Neuronal stem cell (in vitro differentiated cells): ENCODE measurements at regions not wholly inside any gene's neighbourhood (a gene's known extent, or its start where the extent isn't known, plus 50 kb on each side); places are given as distances from the start of the nearest gene placed in this dataset.
"Not testable (repeated sequence)": the region's sequence is repeated elsewhere in the genome, so short reads cannot be mapped to it uniquely, and the experiment has no call there.

Experiments
- DNase-seq: peaks from one replicate; pipeline ENCODE4 v3.0.0-alpha.2; 2013; ENCODE audit warnings: low spot score
- H2AFZ ChIP-seq: one replicate; pipeline ENCODE4 v1.6.1; 2013; ENCODE audit warnings: mild to moderate bottlenecking, low read length, inconsistent platforms
- H2AK5ac ChIP-seq: 2 replicates; pipeline ENCODE4 v1.6.1; 2013; ENCODE audit warnings: low read depth, mild to moderate bottlenecking, inconsistent platforms, low read length, moderate library complexity, mixed read lengths
- H2BK120ac ChIP-seq: 2 replicates; pipeline ENCODE4 v1.6.1; 2013; ENCODE audit warnings: low read depth, mild to moderate bottlenecking, inconsistent platforms, low read length, moderate library complexity, mixed read lengths
- H2BK12ac ChIP-seq: one replicate; pipeline ENCODE4 v1.6.1; 2013; ENCODE audit warnings: low read length, inconsistent platforms
- H2BK15ac ChIP-seq: 2 replicates; pipeline ENCODE4 v1.6.1; 2013; ENCODE audit warnings: mild to moderate bottlenecking, low read length, inconsistent platforms, mixed read lengths
- H2BK5ac ChIP-seq: one replicate; pipeline ENCODE4 v1.6.1; 2013; ENCODE audit warnings: inconsistent platforms, mild to moderate bottlenecking, low read length, moderate library complexity
- H3K14ac ChIP-seq: one replicate; pipeline ENCODE4 v1.6.1; 2013; ENCODE audit warnings: low read length, inconsistent platforms
- H3K18ac ChIP-seq: 2 replicates; pipeline ENCODE4 v1.6.1; 2013; ENCODE audit warnings: low read length, inconsistent platforms
- H3K23ac ChIP-seq: 2 replicates; pipeline ENCODE4 v1.6.1; 2013; ENCODE audit warnings: low read depth, mild to moderate bottlenecking, mixed read lengths, low read length, inconsistent platforms; ENCODE audit not compliant: poor library complexity
- H3K27ac ChIP-seq: replicated peaks from 3 replicates; pipeline ENCODE4 v1.5.1; 2013; ENCODE audit warnings: low read length, inconsistent platforms
- H3K27me3 ChIP-seq, 3 experiments: 2 replicates each; pipeline ENCODE4 v1.6.1; 2013; ENCODE audit warnings: low read length in 3 of 3, mild to moderate bottlenecking in 2 of 3, inconsistent platforms in 1 of 3, low read depth in 1 of 3, mixed read lengths in 1 of 3, moderate library complexity in 1 of 3; ENCODE audit not compliant: control insufficient read depth in 3 of 3, insufficient read depth in 3 of 3
- H3K36me3 ChIP-seq, 2 donors: replicated peaks in 1 of 2; 2 replicates each; pipeline ENCODE4 v1.6.1; 2013; ENCODE audit warnings: low read length in 2 of 2; ENCODE audit not compliant: control insufficient read depth in 2 of 2, insufficient read depth in 2 of 2
- H3K4ac ChIP-seq: 2 replicates; pipeline ENCODE4 v1.6.1; 2013; ENCODE audit warnings: inconsistent platforms, mild to moderate bottlenecking, low read length, moderate library complexity
- H3K4me1 ChIP-seq, 2 donors: 1 replicate in 1 of 2; 2 replicates in 1 of 2; pipeline ENCODE4 v1.6.1; 2013; ENCODE audit warnings: low read length in 2 of 2, low read depth in 1 of 2; ENCODE audit not compliant: control insufficient read depth in 2 of 2, insufficient read depth in 1 of 2
- H3K4me2 ChIP-seq: one replicate; pipeline ENCODE4 v1.6.1; 2013; ENCODE audit warnings: mild to moderate bottlenecking, low read length, inconsistent platforms; ENCODE audit not compliant: insufficient read depth, poor library complexity, severe bottlenecking
- H3K4me3 ChIP-seq, 2 donors: 2 replicates each; pipeline ENCODE4 v1.5.1; 2013; ENCODE audit warnings: low read length in 2 of 2, mild to moderate bottlenecking in 2 of 2, inconsistent platforms in 1 of 2, moderate library complexity in 1 of 2
- H3K79me1 ChIP-seq: one replicate; pipeline ENCODE4 v1.6.1; 2013; ENCODE audit warnings: low read depth, mild to moderate bottlenecking, inconsistent platforms, low read length, moderate library complexity
- H3K9ac ChIP-seq: one replicate; pipeline ENCODE4 v1.6.1; 2013; ENCODE audit warnings: mild to moderate bottlenecking, low read depth, low read length, inconsistent platforms; ENCODE audit not compliant: poor library complexity
- H3K9me3 ChIP-seq, 2 donors: replicated peaks in 1 of 2; 2 replicates each; pipeline versions ENCODE3 to v1.6.1; 2013; ENCODE audit warnings: low read length in 2 of 2, mild to moderate bottlenecking in 2 of 2, inconsistent platforms in 1 of 2, low read depth in 1 of 2, mixed read lengths in 1 of 2, moderate library complexity in 1 of 2; ENCODE audit not compliant: control insufficient read depth in 2 of 2, insufficient read depth in 1 of 2
- H4K8ac ChIP-seq: one replicate; pipeline ENCODE4 v1.6.1; 2013; ENCODE audit warnings: low read depth, mild to moderate bottlenecking, inconsistent platforms, low read length, moderate library complexity
- H4K91ac ChIP-seq: one replicate; pipeline ENCODE4 v1.6.1; 2013; ENCODE audit warnings: low read length, low read depth, mild to moderate bottlenecking, inconsistent platforms; ENCODE audit not compliant: poor library complexity
- WGBS, 2 donors: extraction: QIAGEN DNeasy Blood & Tissue Kit; methylation state at CpG; one replicate each; pipeline ENCODE4 v1.1.7; 2013; ENCODE audit warnings: missing lambda C conversion rate in 2 of 2, mixed read lengths in 1 of 2; ENCODE audit not compliant: insufficient read length in 2 of 2, insufficient replicate concordance in 1 of 2; ENCODE audit errors: extremely low coverage in 2 of 2; 5-methylcytosine and 5-hydroxymethylcytosine counted together

GRCh38 chr5:158446761-158447160 is 587.8 kb upstream of the CLINT1 start:
- H2BK120ac ChIP-seq, H3K9ac ChIP-seq, H3K4me3 ChIP-seq, H2AK5ac ChIP-seq, H3K14ac ChIP-seq, DNase-seq, H3K4ac ChIP-seq, H4K91ac ChIP-seq, H3K79me1 ChIP-seq, H2AFZ ChIP-seq, H3K4me1 ChIP-seq, H2BK12ac ChIP-seq, H3K4me2 ChIP-seq, H3K27me3 ChIP-seq, H3K36me3 ChIP-seq, H2BK5ac ChIP-seq, H3K18ac ChIP-seq, H2BK15ac ChIP-seq, H3K23ac ChIP-seq, H4K8ac ChIP-seq, H3K27ac ChIP-seq, H3K9me3 ChIP-seq: not testable (repeated sequence)
- no CpG with 5 or more reads among the region's 6 CpGs for WGBS, 2 donors

- not testable (repeated sequence) for H4K8ac ChIP-seq, H3K18ac ChIP-seq, H2AK5ac ChIP-seq, H3K23ac ChIP-seq, H3K4ac ChIP-seq, H3K27ac ChIP-seq, H3K14ac ChIP-seq, H3K9me3 ChIP-seq, H3K4me1 ChIP-seq, H2BK15ac ChIP-seq, H3K27me3 ChIP-seq, H2BK120ac ChIP-seq, DNase-seq, H2AFZ ChIP-seq, H3K9ac ChIP-seq, H3K36me3 ChIP-seq, H2BK5ac ChIP-seq, H3K79me1 ChIP-seq, H4K91ac ChIP-seq, H3K4me2 ChIP-seq, H2BK12ac ChIP-seq, H3K4me3 ChIP-seq
- WGBS, 2 donors: no CpG with 5 or more reads among the region's 3 CpGs
Measured at GRCh38 chr5:158439204-158439603, 580.3 kb upstream of the CLINT1 start.

- no peak overlapping the region for H3K23ac ChIP-seq
- WGBS, 2 donors: no CpG with 5 or more reads among the region's 2 CpGs
Measured at GRCh38 chr5:158436271-158437065, 577.5 kb upstream of the CLINT1 start.

GRCh38 chr5:158435161-158435616 is 576.2 kb upstream of the CLINT1 start:
- Histone ChIP-seq H2BK5ac (no peak overlapping the region), H3K9ac (no peak overlapping the region), H3K23ac (no peak overlapping the region), H3K4me2 (no peak overlapping the region), H3K27ac (no peak overlapping the region), H2BK120ac (no peak overlapping the region), H2BK12ac (no peak overlapping the region), H2AFZ (no peak overlapping the region), H3K4ac (no peak overlapping the region), H3K18ac (no peak overlapping the region), H3K9me3 (no peaks in the 10 kb centered on the region), H3K4me3 (no peak overlapping the region), H3K36me3 (no peaks in the 10 kb centered on the region), H4K91ac (no peak overlapping the region), H3K4me1 (no peaks in the 10 kb centered on the region), H3K27me3 (no peaks in the 10 kb centered on the region), H3K14ac (no peak overlapping the region), H2BK15ac (no peak overlapping the region), H4K8ac (no peak overlapping the region), H3K79me1 (no peaks in the 10 kb centered on the region), H2AK5ac (no peak overlapping the region)
- no CpG with 5 or more reads among the region's 4 CpGs for WGBS, 2 donors
- DNase-seq: no peak

More at GRCh38 chr5:158436271-158437065, 577.5 kb upstream of the CLINT1 start:
- H4K91ac ChIP-seq: no peak overlapping the region
- no peak overlapping the region for H3K18ac ChIP-seq
- no peak overlapping the region for H2BK5ac ChIP-seq
- no peak overlapping the region for H2BK120ac ChIP-seq
- H3K14ac ChIP-seq: no peak overlapping the region
- no peaks in the 10 kb centered on the region for H3K4me1 ChIP-seq
- DNase-seq: no peak
- H3K4me2 ChIP-seq: no peak overlapping the region
- H3K4ac ChIP-seq: no peak overlapping the region
- no peaks in the 10 kb centered on the region for H3K36me3 ChIP-seq
- no peak overlapping the region for H3K4me3 ChIP-seq
- no peak overlapping the region for H3K27ac ChIP-seq
- no peak overlapping the region for H3K9ac ChIP-seq
- no peak overlapping the region for H2BK15ac ChIP-seq
- H4K8ac ChIP-seq: no peak overlapping the region
- H2AFZ ChIP-seq: no peak overlapping the region
- H3K79me1 ChIP-seq: no peaks in the 10 kb centered on the region
- no peaks in the 10 kb centered on the region for H3K9me3 ChIP-seq
- H2BK12ac ChIP-seq: no peak overlapping the region
- no peaks in the 10 kb centered on the region for H3K27me3 ChIP-seq
- no peak overlapping the region for H2AK5ac ChIP-seq
